ENCODE measurements at regions not wholly inside any gene's neighbourhood (a gene's known extent, or its start where the extent isn't known, plus 50 kb on each side); places are given as distances from the start of the nearest gene placed in this dataset.

GRCh38 chr5:4098226-4098625 lies 502.6 kb downstream of the IRX1 start:
- H3K4me3 Mint-ChIP-seq (ENCODE audit: unreplicated experiment): no peak overlapping the region
- no peak overlapping the region for H3K27ac Mint-ChIP-seq (ENCODE audit: unreplicated experiment)

DNA sequence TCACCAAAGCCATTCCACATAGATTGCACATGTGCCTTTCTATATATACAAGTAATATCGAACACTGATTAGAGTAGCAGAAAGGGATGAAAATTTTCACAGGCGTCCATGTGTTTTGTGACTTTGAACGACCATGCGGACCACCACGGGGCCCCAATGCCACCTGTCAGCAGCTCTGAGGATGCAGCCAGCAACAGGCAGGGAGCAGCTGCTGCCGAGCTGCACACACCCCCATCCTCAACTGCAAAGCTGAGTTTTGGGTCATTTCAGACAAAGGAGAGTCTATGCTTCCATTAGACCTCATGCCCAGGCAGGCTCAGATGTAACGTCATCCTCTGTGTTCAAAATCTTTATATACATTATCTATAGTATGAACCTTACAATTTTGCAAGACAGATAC lies 503.8 kb downstream of the IRX1 start:
- no peaks in the 10 kb centered on the region for H3K36me3 Mint-ChIP-seq (ENCODE audit: unreplicated experiment)
- DNase-seq: peak; percentile 27
- TF ChIP-seq, protein P1, sequence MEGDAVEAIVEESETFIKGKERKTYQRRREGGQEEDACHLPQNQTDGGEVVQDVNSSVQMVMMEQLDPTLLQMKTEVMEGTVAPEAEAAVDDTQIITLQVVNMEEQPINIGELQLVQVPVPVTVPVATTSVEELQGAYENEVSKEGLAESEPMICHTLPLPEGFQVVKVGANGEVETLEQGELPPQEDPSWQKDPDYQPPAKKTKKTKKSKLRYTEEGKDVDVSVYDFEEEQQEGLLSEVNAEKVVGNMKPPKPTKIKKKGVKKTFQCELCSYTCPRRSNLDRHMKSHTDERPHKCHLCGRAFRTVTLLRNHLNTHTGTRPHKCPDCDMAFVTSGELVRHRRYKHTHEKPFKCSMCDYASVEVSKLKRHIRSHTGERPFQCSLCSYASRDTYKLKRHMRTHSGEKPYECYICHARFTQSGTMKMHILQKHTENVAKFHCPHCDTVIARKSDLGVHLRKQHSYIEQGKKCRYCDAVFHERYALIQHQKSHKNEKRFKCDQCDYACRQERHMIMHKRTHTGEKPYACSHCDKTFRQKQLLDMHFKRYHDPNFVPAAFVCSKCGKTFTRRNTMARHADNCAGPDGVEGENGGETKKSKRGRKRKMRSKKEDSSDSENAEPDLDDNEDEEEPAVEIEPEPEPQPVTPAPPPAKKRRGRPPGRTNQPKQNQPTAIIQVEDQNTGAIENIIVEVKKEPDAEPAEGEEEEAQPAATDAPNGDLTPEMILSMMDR (IDR thresholded peaks at IDR 0.05; ENCODE audit: partially characterized antibody, unreplicated experiment): no peak
- peaks cover 12% of the 10 kb centered on the region for H3K9me3 Mint-ChIP-seq (ENCODE audit: unreplicated experiment)
- H3K4me3 Mint-ChIP-seq (ENCODE audit: unreplicated experiment): no peak overlapping the region
- H3K27ac Mint-ChIP-seq (ENCODE audit: unreplicated experiment): peak overlapping the region; percentile 35
- peaks cover 5% of the 10 kb centered on the region for H3K27me3 Mint-ChIP-seq (ENCODE audit: unreplicated experiment)
- H3K4me1 Mint-ChIP-seq (ENCODE audit: low read depth, unreplicated experiment): peaks cover 26% of the 10 kb centered on the region

More at GRCh38 chr5:4098226-4098625, 502.6 kb downstream of the IRX1 start:
- Mint-ChIP-seq H3K27me3 (ENCODE audit: unreplicated experiment) (peaks cover 5% of the 10 kb centered on the region), H3K9me3 (ENCODE audit: unreplicated experiment) (peaks cover 13% of the 10 kb centered on the region), H3K36me3 (ENCODE audit: unreplicated experiment) (no peaks in the 10 kb centered on the region), H3K4me1 (ENCODE audit: low read depth, unreplicated experiment) (peaks cover 24% of the 10 kb centered on the region)
- TF ChIP-seq, protein P1 (IDR thresholded peaks at IDR 0.05; ENCODE audit: partially characterized antibody, unreplicated experiment): no peak
- no peak for DNase-seq

- Mint-ChIP-seq H3K27ac (ENCODE audit: unreplicated experiment) (peak overlapping the region; percentile 65), H3K27me3 (ENCODE audit: unreplicated experiment) (peaks cover 5% of the 10 kb centered on the region), H3K36me3 (ENCODE audit: unreplicated experiment) (no peaks in the 10 kb centered on the region), H3K4me1 (ENCODE audit: low read depth, unreplicated experiment) (peaks cover 26% of the 10 kb centered on the region), H3K9me3 (ENCODE audit: unreplicated experiment) (peaks cover 11% of the 10 kb centered on the region), H3K4me3 (ENCODE audit: unreplicated experiment) (peak overlapping the region; percentile 18)
- TF ChIP-seq, protein P1 (IDR thresholded peaks at IDR 0.05; ENCODE audit: partially characterized antibody, unreplicated experiment): no peak
- DNase-seq: no peak
Measured at GRCh38 chr5:4100739-4101138, 505.1 kb downstream of the IRX1 start.

- Mint-ChIP-seq H3K36me3 (ENCODE audit: unreplicated experiment) (no peaks in the 10 kb centered on the region), H3K4me1 (ENCODE audit: low read depth, unreplicated experiment) (peaks cover 26% of the 10 kb centered on the region), H3K9me3 (ENCODE audit: unreplicated experiment) (peaks cover 11% of the 10 kb centered on the region), H3K4me3 (ENCODE audit: unreplicated experiment) (peak overlapping the region; percentile 61), H3K27me3 (ENCODE audit: unreplicated experiment) (peaks cover 5% of the 10 kb centered on the region), H3K27ac (ENCODE audit: unreplicated experiment) (peak overlapping the region; percentile 60)
- peak; percentile 20 for DNase-seq
- TF ChIP-seq, protein P1 (IDR thresholded peaks at IDR 0.05; ENCODE audit: partially characterized antibody, unreplicated experiment): no peak
Measured at GRCh38 chr5:4101189-4101588, 505.6 kb downstream of the IRX1 start.

DNA sequence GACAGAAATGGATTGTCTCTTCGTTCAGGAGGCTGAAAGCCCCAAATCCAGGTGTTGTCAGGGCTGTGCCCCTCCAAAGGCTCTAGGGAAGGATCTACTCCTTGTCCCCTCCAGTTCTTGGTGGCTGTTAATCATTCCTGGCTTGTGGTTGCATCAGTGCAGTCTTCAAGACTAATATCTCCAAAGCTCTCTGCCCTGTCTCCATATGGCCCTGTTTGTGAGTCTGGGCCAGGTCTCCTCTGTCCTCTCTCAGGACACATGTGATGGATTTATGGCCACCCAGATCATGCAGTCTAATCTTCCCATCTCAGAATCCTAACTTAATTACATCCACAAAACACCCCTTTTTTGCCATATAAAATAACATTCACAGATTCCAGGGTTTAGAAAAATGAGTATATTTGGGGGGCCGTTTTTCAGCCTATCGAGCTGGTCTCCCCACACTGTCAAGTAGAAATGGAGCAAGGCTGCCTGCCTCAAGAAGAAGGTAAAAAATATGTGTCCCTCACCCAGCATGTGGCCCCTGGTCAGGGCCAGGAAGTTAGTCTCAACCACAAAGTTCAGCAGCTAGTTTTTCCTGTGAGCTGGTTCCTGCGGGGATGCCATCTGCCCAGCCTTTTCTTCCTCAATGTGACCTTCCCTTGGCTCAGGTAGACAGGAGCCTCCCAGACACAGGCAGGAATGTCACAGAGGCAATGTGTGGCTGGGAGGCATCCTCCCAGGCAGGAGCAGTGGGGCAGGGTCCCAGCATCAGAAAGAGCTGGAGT lies 509.4 kb downstream of the IRX1 start:
- H3K4me1 Mint-ChIP-seq (ENCODE audit: low read depth, unreplicated experiment): peaks cover 19% of the 10 kb centered on the region
- DNase-seq: no peak
- H3K27ac Mint-ChIP-seq (ENCODE audit: unreplicated experiment): no peak overlapping the region
- peaks cover 3% of the 10 kb centered on the region for H3K27me3 Mint-ChIP-seq (ENCODE audit: unreplicated experiment)
- no peaks in the 10 kb centered on the region for H3K36me3 Mint-ChIP-seq (ENCODE audit: unreplicated experiment)
- TF ChIP-seq, protein P1 (IDR thresholded peaks at IDR 0.05; ENCODE audit: partially characterized antibody, unreplicated experiment): no peak
- peaks cover 4% of the 10 kb centered on the region for H3K9me3 Mint-ChIP-seq (ENCODE audit: unreplicated experiment)
- H3K4me3 Mint-ChIP-seq (ENCODE audit: unreplicated experiment): no peak overlapping the region

All from glutamatergic neuron (in vitro differentiated cells).